K562 (cell line): ENCODE measurements at regions not wholly inside any gene's neighbourhood (a gene's known extent, or its start where the extent isn't known, plus 50 kb on each side); places are given as distances from the start of the nearest gene placed in this dataset.

ENCODE experiments used
- ATAC-seq: fragments of 200-7000 bp; cut with Tn5 transposase; 3 replicates; pipeline ENCODE4 v1.9.1; 2020; ENCODE audit warnings: moderate library complexity
- BruUV-seq: library from RNA; stranded (reverse); fragments of 400-500 nt; replicated peaks from 2 replicates; lab custom pipeline; 2021; lab: Mats Ljungman, UMichigan
- CTCF ChIA-PET: fragments of 300-600 bp; formaldehyde crosslinking; extraction: SDS; loops from one replicate; lab custom pipeline; 2021; ENCODE audit warnings: low intra/inter-chr PET ratio; lab: Yijun Ruan, JAX
- POLR2A ChIA-PET: fragments of 300-600, 350-650 bp; sonication (Branson Sonifier 250); formaldehyde crosslinking; extraction: SDS; loops from one replicate; lab custom pipeline; 2021; ENCODE audit warnings: antibody characterized with exemption, inconsistent platforms; lab: Yijun Ruan, JAX
- DNase-seq, 4 experiments: peaks; one replicate each; pipeline versions ENCODE4 v3.0.0 to v3.0.0-alpha.2; 2011 to 2018; ENCODE audit warnings: low spot score in 3 of 4, mixed read lengths in 3 of 4; ENCODE audit errors: extremely low read depth in 1 of 4
- FAIRE-seq: peaks from 2 replicates; lab custom pipeline; 2011; peaks lifted over from hg19 to GRCh38; lab: Jason Lieb, UNC
- H2AFZ ChIP-seq: 2 replicates; pipeline ENCODE4 v1.6.0; 2011; ENCODE audit warnings: low read depth, low read length, control low read depth, inconsistent platforms
- H3K27ac ChIP-seq: fragments of 200-600 bp; 3 replicates; pipeline ENCODE4 v1.8.0; 2011; ENCODE audit warnings: low read depth, mild to moderate bottlenecking, control low read depth, inconsistent platforms, low read length, moderate library complexity, mixed read lengths; ENCODE audit errors: extremely low read depth
- H3K27me3 ChIP-seq, 2 experiments: fragments of 300-600 bp in 1 of 2; 2 replicates in 1 of 2; 3 replicates in 1 of 2; pipeline versions ENCODE4 v1.6.0 to v1.8.0; 2011; ENCODE audit warnings: inconsistent platforms in 2 of 2, low read length in 2 of 2, mild to moderate bottlenecking in 1 of 2, mixed read lengths in 1 of 2, moderate library complexity in 1 of 2; ENCODE audit not compliant: control insufficient read depth in 2 of 2, insufficient read depth in 2 of 2
- H3K36me3 ChIP-seq: fragments of 300-600 bp; 3 replicates; pipeline ENCODE4 v1.8.0; 2011; ENCODE audit warnings: mild to moderate bottlenecking, low read length, inconsistent platforms; ENCODE audit not compliant: control insufficient read depth, insufficient read depth
- H3K4me1 ChIP-seq, 2 experiments: fragments of 200-600 bp in 1 of 2; replicated peaks in 1 of 2; 2 replicates in 1 of 2; 3 replicates in 1 of 2; pipeline versions ENCODE4 v1.5.1 to v1.8.0; 2011; ENCODE audit warnings: inconsistent platforms in 2 of 2, low read length in 2 of 2, mild to moderate bottlenecking in 1 of 2, mixed read lengths in 1 of 2, moderate library complexity in 1 of 2; ENCODE audit not compliant: control insufficient read depth in 2 of 2, insufficient read depth in 2 of 2
- H3K4me2 ChIP-seq: 2 replicates; pipeline ENCODE4 v1.6.1; 2011; ENCODE audit warnings: low read length, control low read depth, inconsistent platforms, mixed read lengths; ENCODE audit not compliant: insufficient read depth
- H3K4me3 ChIP-seq: fragments of 200-600 bp; sonication (generic), shearing (Covaris generic); 2 replicates; pipeline ENCODE4 v1.5.1; 2016; ENCODE audit warnings: control low read depth, inconsistent platforms
- H3K79me2 ChIP-seq: fragments of 200-600 bp; 3 replicates; pipeline ENCODE4 v1.8.0; 2011; ENCODE audit warnings: low read length, inconsistent platforms; ENCODE audit not compliant: control insufficient read depth, insufficient read depth
- H3K9ac ChIP-seq, 2 experiments: 2 replicates each; pipeline versions ENCODE4 v1.6.0 to v1.6.1; 2011; ENCODE audit warnings: low read depth in 2 of 2, low read length in 2 of 2, control low read depth in 1 of 2, inconsistent platforms in 1 of 2, mild to moderate bottlenecking in 1 of 2, mixed read lengths in 1 of 2; ENCODE audit not compliant: insufficient read depth in 1 of 2
- H3K9me1 ChIP-seq: one replicate; pipeline ENCODE4 v1.6.0; 2011; ENCODE audit warnings: inconsistent platforms, mild to moderate bottlenecking, low read length, moderate library complexity; ENCODE audit not compliant: control insufficient read depth, insufficient read depth
- H3K9me3 ChIP-seq: replicated peaks from 2 replicates; pipeline ENCODE4 v1.5.1; 2011; ENCODE audit warnings: low read depth, low read length, inconsistent platforms; ENCODE audit not compliant: control insufficient read depth, insufficient read depth
- H4K20me1 ChIP-seq: replicated peaks from 2 replicates; pipeline ENCODE4 v1.6.1; 2011; ENCODE audit warnings: low read length, inconsistent platforms, mixed read lengths; ENCODE audit not compliant: control insufficient read depth, insufficient read depth
- ARHGAP35 ChIP-seq: fragments of 450-650 bp; IDR thresholded peaks from 2 replicates; pipeline ENCODE4 v1.6.1; 2018; ENCODE audit not compliant: partially characterized antibody
- BRF1 ChIP-seq: IDR thresholded peaks from 3 replicates; pipeline ENCODE4 v1.6.1; 2011; ENCODE audit warnings: borderline replicate concordance, mild to moderate bottlenecking; ENCODE audit not compliant: insufficient read length; ENCODE audit errors: extremely low read depth
- CHD4 ChIP-seq: fragments of 200-600 bp; sonication (generic); IDR thresholded peaks from 3 replicates; pipeline ENCODE4 v1.6.1; 2012; ENCODE audit warnings: low read depth, mild to moderate bottlenecking, mixed read lengths, low read length, inconsistent platforms; ENCODE audit not compliant: insufficient read depth, insufficient replicate concordance, poor library complexity, severe bottlenecking
- FOXM1 ChIP-seq, 2 experiments: fragments of 450-650 bp in 1 of 2; sonication (generic) in 1 of 2; formaldehyde crosslinking in 1 of 2; IDR thresholded peaks; 2 replicates each; pipeline versions ENCODE4 v1.6.1 to v1.9.0; 2017 to 2022; ENCODE audit warnings: low read depth in 2 of 2, mild to moderate bottlenecking in 2 of 2, missing genetic modification reagents in 1 of 2, moderate library complexity in 1 of 2
- IRF1 ChIP-seq: sonication (generic); formaldehyde crosslinking; IDR thresholded peaks from 2 replicates; pipeline ENCODE4 v1.8.0; 2022; ENCODE audit warnings: missing genetic modification reagents, mild to moderate bottlenecking, borderline replicate concordance
- JUN ChIP-seq, 2 experiments: sonication (generic) in 1 of 2; formaldehyde crosslinking in 1 of 2; IDR thresholded peaks; 2 replicates each; pipeline versions ENCODE4 v1.6.1 to v1.8.0; 2012 to 2022; ENCODE audit warnings: borderline replicate concordance in 2 of 2, mild to moderate bottlenecking in 2 of 2, improper control_type of control experiment in 1 of 2, low read depth in 1 of 2, low read length in 1 of 2, missing genetic modification reagents in 1 of 2
- KAT8 ChIP-seq: fragments of 450-650 bp; IDR thresholded peaks from 2 replicates; pipeline ENCODE4 v1.6.1; 2016; ENCODE audit warnings: low read depth, mild to moderate bottlenecking
- MED1 ChIP-seq: sonication (generic); formaldehyde crosslinking; IDR thresholded peaks from 2 replicates; pipeline ENCODE4 v1.8.1; 2023; ENCODE audit warnings: missing genetic modification reagents, borderline replicate concordance
- MXD1 ChIP-seq: fragments of 250-450 bp; sonication (Bioruptor Pico); IDR thresholded peaks from 2 replicates; pipeline ENCODE4 v1.8.0; 2021; ENCODE audit warnings: borderline replicate concordance, mild to moderate bottlenecking, moderate library complexity; ENCODE audit not compliant: poor library complexity, severe bottlenecking
- POLR2A ChIP-seq: fragments of 450-650 bp; conservative IDR thresholded peaks from 2 replicates; pipeline ENCODE4 v1.6.1; 2016
- SAP30 ChIP-seq: fragments of 200-600 bp; sonication (generic); IDR thresholded peaks from 2 replicates; pipeline ENCODE4 v1.6.1; 2012; ENCODE audit warnings: borderline replicate concordance, low read depth, mild to moderate bottlenecking, moderate library complexity, low read length, control low read depth, inconsistent platforms; ENCODE audit not compliant: insufficient read depth, poor library complexity, severe bottlenecking
- SRSF1 ChIP-seq: fragments of 200-400 bp; formaldehyde crosslinking; IDR thresholded peaks from 2 replicates; pipeline ENCODE4 v1.6.1; 2017; ENCODE audit warnings: mild to moderate bottlenecking, low read depth, low read length, moderate library complexity
- ZNF133 ChIP-seq: fragments of 250-450 bp; sonication (Bioruptor Pico); IDR thresholded peaks from 2 replicates; pipeline ENCODE4 v1.4.0; 2020; ENCODE audit warnings: mild to moderate bottlenecking
- ZNF695 ChIP-seq: fragments of 450-650 bp; formaldehyde crosslinking; IDR thresholded peaks from 2 replicates; pipeline ENCODE4 v1.4.0; 2020; ENCODE audit warnings: mild to moderate bottlenecking, moderate library complexity
- WGBS: fragments of 100-300 bp; shearing (Covaris generic); methylation state at CpG from one replicate; pipeline ENCODE4 v1.1.6; 2016; ENCODE audit warnings: low coverage, mixed read lengths; ENCODE audit not compliant: insufficient coverage; ENCODE audit errors: missing lambda C conversion rate; 5-methylcytosine and 5-hydroxymethylcytosine counted together
- in situ Hi-C: fragments of 300-500 bp; cut with MboI; formaldehyde crosslinking; loops from 4 replicates; pipeline ENCODE4 v1.15.0; 2018; ENCODE audit warnings: inconsistent platforms, mixed read lengths
- intact Hi-C: fragments of 100-400 bp; cut with micrococcal nuclease; formaldehyde crosslinking; loops from 2 replicates; pipeline ENCODE4 v1.14.2; 2022

- no peak overlapping the region for H2AFZ ChIP-seq
- TF ChIP-seq ZNF133 (CRISPR knock-in tag): no peak
- TF ChIP-seq POLR2A: no peak
- TF ChIP-seq CHD4: no peak
- no peak for TF ChIP-seq MED1 (CRISPR knock-in tag)
- no peak for TF ChIP-seq SAP30
- no peak for TF ChIP-seq IRF1 (CRISPR knock-in tag)
- no peak for TF ChIP-seq SRSF1
- TF ChIP-seq JUN (IDR thresholded peaks at IDR 0.05; ENCODE audit: borderline replicate concordance, low read depth, low read length): no peak
- TF ChIP-seq JUN (CRISPR knock-in tag; IDR thresholded peaks at IDR 0.05; ENCODE audit: borderline replicate concordance): no peak
- TF ChIP-seq ARHGAP35: no peak
- no peak for TF ChIP-seq MXD1 (CRISPR knock-in tag)
- TF ChIP-seq BRF1: no peak
- TF ChIP-seq KAT8: no peak
- no peak for TF ChIP-seq ZNF695 (CRISPR knock-in tag)
- no peak for TF ChIP-seq FOXM1 (IDR thresholded peaks at IDR 0.05; ENCODE audit: low read depth)
- no peak for TF ChIP-seq FOXM1 (CRISPR knock-in tag; IDR thresholded peaks at IDR 0.05; ENCODE audit: low read depth)
- TF ChIP-seq, all 486 proteins: peak for 0
- Histone ChIP-seq H3K27me3 (no peaks in the 10 kb centered on the region), H3K9me3 (no peaks in the 10 kb centered on the region), H3K9ac (no peak overlapping the region), H3K36me3 (no peaks in the 10 kb centered on the region), H3K79me2 (no peaks in the 10 kb centered on the region), H3K27ac (no peak overlapping the region), H3K4me2 (no peak overlapping the region), H3K4me3 (no peak overlapping the region), H3K9me1 (no peaks in the 10 kb centered on the region), H4K20me1 (no peaks in the 10 kb centered on the region), H3K4me1 (no peaks in the 10 kb centered on the region)
- ChIA-PET CTCF (no interaction called here), POLR2A (no interaction called here)
- WGBS: 0% methylated on average over 1 of the region's 1 CpG
- ATAC-seq (no peak), FAIRE-seq (no peak), DNase-seq (no peak)
- in situ Hi-C loops: no loop called here
- intact Hi-C loops: no loop called here
- no TSS peak for BruUV-seq
Observed at GRCh38 chr5:89996335-89996734, 413.2 kb downstream of the CETN3 start.
